HPDE6-E6E7 (cell line): ENCODE measurements at regions not wholly inside any gene's neighbourhood (a gene's known extent, or its start where the extent isn't known, plus 50 kb on each side); places are given as distances from the start of the nearest gene placed in this dataset.

Experiments used
- DNase-seq: peaks from one replicate; pipeline ENCODE4 v3.0.0; 2011; ENCODE audit warnings: missing footprints; ENCODE audit errors: extremely low spot score

GRCh38 chr1:177848577-177848976 lies 121.3 kb downstream of the SEC16B start:
- peak; percentile 14 for DNase-seq

- peak; percentile 32 for DNase-seq
These were observed 122.0 kb downstream of the SEC16B start for GRCh38 chr1:177847843-177848242.

DNA sequence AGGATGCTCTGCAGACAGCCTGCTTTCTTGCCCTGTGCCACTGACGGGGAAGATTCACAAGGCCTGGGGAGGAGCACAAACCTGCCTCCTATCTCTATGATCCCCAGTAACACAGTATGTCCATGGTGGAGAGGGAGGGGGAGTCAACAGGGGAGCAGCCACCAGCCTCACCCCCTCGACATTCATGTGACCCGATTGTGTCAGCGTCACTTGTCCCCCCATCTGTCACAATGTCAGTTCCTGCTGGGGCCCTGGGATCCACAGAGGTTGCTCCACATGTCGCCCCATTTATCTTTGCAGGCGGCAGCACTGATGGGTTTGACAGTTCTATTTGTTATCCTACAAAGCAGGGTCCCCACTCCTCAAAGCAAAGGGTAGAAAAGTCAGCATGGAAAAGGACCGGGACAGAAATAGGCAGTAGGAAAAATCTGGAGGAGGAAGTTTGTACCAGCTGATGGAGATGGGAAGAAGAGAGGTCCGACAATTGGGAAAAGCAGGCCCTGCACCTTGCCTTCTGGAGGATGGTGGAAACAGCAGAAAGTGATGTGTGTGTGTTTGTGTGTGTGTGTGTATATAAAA lies 130.9 kb downstream of the SEC16B start:
- DNase-seq = no peak

DNA sequence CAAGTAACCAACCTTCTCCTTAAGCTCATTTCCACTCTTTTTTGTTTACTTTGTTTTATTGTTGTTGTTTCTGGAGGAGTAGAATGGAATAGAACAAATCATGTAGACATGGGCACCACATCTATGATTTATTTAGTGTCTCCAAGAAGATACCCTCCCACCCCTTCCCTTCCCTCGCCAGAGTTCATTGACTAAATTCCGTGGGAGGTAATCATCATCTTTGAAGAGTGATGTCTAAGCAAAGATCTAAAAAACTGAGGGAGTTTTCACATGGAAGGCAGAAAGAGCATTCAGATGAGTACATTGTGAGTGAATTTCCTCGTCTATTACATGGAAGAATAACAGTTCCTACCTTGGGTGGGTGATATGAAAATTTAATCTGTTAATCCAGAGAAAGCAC lies 136.2 kb downstream of the SEC16B start:
- DNase-seq = no peak

DNA sequence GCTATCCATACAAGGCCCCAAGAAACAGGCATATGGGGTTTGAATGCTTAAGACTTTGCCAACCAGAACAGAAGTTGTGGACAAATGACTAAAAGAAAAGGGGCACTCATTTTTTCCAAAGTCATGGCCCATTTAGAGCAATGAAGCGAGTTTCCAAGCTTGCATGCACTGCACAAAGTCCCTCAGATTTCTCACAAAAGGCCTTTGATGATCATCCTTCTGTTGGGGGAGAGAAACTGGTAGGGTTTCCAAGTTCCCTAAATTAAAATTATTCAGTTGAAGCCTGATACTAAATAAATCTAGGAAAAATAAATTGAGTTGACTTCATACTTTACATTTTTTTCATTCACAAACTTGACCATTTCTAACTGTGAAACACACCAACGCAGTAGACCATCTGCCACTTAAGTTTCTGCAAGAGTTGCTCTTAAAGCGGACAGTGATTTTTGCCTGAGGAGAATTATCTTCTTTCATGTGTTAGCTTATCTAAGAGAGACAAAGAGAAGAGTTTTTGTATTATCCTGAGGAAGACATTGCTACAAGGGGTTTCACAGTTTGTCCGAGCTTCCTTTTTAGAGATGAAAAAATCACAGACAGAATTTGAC lies 139.2 kb downstream of the SEC16B start:
- DNase-seq = no peak

- DNase-seq = no peak
These were observed 144.5 kb downstream of the SEC16B start for GRCh38 chr1:177825276-177825901.

DNA sequence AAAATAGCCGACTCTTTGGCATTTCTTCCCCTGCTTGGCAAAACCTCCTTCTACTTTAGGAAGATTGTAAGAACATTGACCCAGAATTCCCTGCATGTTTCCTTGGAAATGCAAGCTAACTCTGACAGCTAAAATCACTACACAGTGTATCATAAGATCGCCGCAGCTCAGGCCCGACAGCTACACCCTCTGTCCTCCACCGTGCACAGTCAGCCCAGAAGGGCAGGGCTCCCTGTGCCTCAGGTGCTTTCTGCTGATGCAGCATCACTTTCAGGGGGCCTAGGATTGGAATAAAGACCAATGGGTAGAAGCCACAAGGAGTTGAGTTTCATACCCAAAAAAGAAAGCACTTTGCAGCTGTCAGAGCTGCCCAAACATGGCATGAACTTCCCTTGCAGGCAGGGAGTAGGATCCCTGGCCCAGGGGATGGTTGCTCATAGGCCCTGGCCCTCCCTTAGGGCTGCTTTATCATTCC lies 145.3 kb downstream of the SEC16B start:
- no peak for DNase-seq

- no peak for DNase-seq
These were observed 149.6 kb downstream of the SEC16B start for GRCh38 chr1:177820213-177820612.

- DNase-seq = no peak
These were observed 151.7 kb downstream of the SEC16B start for GRCh38 chr1:177817937-177818875.

DNA sequence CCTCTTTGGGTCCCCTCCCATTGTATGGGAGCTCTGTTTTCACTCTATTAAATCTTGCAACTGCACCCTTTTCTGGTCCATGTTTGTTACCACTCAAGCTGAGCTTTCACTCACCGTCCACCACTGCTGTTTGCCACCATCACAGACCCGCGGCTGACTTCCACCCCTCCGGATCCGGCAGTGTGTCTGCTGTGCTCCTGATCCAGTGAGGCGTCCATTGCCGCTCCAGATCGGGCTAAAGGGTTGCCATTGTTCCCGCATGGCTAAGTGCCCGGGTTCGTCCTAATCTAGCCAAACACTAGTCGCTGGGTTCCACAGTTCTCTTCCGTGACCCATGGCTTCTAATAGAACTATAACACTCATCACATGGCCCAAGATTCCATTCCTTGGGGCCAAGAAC lies 157.2 kb downstream of the SEC16B start:
- no peak for DNase-seq

- DNase-seq = no peak
These were observed 157.7 kb downstream of the SEC16B start for GRCh38 chr1:177812144-177812543.

DNA sequence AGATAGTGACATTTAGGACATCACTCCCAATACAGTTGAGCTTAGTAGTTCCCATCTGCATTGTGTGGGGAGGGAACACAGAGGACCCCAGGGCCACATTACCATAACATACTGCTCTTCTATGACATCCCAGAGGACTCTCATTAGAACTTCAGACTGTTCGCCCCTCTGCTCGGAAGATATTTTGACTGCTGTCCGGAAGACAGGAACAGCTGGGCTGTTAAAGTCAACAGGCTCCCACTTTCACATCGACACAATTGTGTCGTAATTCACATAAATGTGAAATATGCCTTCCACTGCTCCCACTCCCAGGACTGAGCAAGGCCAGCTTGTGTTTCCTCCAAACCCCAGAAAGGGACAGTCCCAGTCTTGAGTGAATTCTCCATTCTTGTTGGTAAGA lies 158.4 kb downstream of the SEC16B start:
- no peak for DNase-seq

DNA sequence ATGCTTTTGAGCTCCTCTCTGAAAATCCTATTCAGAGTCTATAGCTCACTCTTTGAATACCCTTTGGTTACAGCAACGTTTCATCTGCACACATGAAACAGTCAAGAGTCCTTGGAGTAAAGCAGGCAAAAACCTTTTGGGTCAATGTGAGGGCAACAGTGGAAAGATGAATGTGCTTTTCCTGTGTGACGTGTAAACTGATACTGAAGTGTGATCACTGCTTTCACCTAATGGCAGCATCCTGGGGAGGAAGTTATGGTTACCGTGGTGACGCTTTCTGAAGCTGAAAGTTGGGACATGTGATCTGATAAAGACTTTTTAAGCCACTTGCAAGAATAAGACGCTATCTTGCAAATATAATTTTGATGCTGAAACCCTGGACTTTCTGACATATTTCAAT lies 160.0 kb downstream of the SEC16B start:
- no peak for DNase-seq

DNA sequence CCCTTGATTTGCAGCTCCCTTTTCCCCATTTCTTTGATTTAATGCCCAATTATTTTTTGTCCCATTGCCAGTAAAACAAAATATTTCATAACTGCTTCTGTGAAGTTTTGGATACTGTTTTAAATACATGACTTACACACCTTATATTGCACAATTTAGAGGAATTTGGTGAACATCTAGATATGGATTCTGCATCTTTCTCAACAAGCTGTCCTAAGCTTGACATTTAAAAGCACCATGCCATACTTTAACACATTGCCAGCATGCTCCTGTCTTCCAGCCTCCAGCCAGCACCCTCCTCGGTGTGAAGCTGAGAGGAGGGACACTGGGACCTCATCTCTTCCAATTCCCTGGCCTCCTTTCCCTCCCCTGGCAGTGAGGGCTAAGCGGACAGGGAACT lies 167.6 kb downstream of the SEC16B start:
- DNase-seq = no peak

DNA sequence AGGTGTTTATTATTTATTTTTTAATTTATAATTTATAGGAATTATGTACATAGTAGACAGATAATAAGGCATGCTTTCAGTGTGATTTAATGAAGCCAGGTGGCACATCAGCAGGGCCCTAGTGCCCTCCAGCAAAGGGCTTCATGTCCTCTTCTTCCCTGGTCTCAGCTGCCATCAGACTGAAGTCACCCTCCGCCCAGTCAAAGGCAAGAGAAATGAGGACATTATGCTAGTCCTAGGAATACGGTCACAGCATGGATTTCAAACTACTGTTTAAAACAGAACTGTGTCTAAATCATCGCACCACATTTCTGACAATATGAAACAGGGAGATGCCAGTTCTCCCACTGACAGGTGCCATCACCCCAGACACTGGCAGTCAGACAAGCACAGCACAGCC lies 168.1 kb downstream of the SEC16B start:
- DNase-seq = no peak

DNA sequence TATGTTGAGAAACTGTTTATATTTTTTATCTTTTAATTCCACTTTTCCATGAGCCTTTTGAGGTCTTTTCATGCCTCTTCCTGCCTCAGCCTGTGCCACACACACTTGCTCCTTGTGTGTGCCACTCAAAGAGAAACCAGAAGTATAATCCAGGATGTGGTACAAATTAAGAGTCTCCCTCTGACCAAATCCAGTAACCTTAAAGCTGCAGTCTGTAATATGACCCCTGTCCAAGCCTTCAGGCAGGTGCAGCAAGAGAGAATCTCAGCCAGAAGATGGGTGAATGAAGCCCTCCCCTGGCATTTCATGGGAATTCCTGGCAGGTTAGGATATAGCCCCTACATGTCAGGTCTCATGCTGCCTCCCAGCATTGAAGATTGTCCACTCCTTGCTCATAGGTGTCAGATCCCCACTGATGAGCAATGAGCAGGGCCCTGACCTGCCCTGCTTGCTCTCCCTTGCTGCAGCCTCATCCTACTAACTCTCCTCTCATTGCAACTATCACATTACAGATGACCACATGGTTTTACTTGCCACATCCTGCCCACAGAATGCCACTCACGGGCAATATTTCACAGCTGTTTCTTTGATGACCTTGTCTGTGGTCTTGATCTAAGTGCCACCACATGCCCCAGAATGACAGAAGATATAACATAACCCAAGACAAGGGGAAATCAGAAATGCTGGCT lies 169.3 kb downstream of the SEC16B start:
- DNase-seq = peak; percentile 73

DNA sequence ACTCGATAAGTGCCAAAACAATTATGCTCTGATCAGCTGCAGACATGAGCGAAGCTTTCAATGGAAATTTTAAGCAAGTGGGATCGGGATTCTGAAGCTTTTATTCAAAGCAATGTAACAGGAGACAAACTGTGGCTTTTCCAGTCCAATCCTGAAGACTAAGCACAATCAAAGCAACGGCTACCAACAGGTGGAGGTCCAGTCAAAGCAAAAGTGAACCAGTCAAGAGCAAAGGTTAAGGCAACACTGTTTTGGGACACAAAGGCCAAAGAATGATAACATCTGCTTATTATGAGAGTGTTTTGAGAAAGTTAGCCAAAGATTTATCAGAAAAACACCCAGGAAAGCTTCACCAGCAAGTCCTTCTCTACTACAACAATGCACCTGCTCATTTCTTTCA lies 170.1 kb downstream of the SEC16B start:
- DNase-seq = no peak

DNA sequence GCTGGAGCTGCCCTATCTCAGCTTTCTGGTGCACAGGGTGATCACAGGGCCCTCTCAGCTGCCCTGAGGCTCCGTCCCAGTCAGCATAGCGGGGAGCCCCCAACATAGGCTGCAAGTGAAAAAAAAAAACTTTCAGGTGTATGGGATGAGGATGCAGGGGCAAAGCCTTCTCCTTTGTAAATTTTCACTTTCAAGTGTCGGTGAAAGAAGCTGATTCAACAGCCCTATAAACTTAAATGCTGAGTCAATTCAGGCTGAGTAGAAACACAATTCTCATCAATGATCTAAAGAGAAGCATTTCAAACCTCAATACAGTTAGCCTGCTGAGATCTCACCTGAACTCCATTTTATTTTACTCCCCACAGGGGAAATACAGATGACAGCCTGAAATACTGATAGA lies 171.2 kb downstream of the SEC16B start:
- DNase-seq = no peak

DNA sequence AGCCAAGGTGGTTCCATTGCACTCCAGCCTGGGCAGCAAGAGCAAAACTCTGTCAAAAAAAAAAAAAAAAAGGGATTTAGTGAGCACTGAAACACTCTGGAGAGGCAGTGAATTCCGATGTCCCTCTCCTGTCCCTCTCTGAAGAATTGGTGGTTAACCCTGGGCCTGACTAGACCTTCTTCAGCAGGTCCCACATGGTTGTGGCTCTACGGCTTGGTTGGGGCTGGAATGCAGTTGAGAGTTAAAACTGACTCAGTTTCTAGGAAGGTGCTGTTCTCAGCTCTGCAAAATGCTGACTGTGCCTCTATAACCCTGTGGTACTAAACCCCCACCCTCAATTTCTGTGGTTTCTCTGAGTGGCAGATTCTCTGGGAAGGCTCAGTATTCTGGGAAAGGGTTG lies 173.3 kb downstream of the SEC16B start:
- DNase-seq = no peak

DNA sequence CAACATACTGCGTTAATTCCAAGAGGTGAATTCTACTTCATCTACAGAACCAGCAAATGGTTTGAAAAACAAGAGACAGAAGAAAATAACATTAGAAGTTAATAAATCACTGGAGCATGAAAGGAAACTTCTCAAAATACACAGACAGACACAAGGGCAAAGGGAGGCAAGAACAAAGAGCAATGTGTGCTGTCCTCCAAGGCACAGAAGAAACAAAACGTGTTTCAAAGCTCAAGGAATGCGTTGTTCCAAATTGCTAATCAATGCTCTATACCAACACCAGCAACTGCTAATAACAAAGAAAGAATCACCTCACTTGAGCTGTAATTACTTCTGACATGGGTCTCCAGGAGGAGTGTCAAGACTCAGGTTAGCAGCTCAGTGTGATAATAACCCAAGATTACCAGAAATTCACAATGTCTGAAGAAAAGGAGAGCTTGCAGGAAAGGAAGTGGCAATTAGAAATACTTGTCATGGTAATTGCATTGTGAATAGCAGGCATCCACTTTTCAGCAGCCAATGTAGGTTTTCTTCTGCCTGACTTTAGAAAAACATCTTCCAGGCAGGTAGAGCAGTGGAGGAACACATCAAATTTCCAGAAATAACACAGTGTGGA lies 175.4 kb downstream of the SEC16B start:
- DNase-seq = no peak

DNA sequence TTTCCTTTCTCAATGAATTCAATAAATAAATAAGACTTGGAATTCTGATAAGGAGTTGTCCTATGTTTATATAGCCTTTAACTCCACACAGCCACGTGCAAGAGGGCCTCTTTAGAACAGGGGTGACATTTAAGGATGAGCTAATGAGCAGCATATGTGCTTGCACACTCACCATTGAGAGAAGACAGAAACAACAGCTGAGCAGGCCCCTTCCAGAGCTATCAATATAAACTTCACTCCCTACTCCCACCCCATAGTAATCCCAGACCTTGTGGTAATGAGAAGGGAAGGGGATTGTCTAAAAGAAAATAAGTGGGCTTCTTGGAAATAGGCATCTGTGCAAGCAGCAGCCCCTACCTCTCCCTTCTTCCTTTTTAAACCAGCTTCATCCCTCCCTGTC lies 176.0 kb downstream of the SEC16B start:
- no peak for DNase-seq
